PFSK-1 (cell line): ENCODE measurements at regions not wholly inside any gene's neighbourhood (a gene's known extent, or its start where the extent isn't known, plus 50 kb on each side); places are given as distances from the start of the nearest gene placed in this dataset.

Source experiments
- POLR2AphosphoS5 ChIP-seq: IDR thresholded peaks from 2 replicates; pipeline ENCODE4 v1.6.1; 2012; ENCODE audit warnings: low read depth, mild to moderate bottlenecking, control low read depth, low read length, moderate library complexity
- SIN3A ChIP-seq: IDR thresholded peaks from 2 replicates; pipeline ENCODE4 v1.6.1; 2012; ENCODE audit warnings: mild to moderate bottlenecking, low read length, moderate library complexity, borderline replicate concordance; ENCODE audit not compliant: insufficient read depth

DNA sequence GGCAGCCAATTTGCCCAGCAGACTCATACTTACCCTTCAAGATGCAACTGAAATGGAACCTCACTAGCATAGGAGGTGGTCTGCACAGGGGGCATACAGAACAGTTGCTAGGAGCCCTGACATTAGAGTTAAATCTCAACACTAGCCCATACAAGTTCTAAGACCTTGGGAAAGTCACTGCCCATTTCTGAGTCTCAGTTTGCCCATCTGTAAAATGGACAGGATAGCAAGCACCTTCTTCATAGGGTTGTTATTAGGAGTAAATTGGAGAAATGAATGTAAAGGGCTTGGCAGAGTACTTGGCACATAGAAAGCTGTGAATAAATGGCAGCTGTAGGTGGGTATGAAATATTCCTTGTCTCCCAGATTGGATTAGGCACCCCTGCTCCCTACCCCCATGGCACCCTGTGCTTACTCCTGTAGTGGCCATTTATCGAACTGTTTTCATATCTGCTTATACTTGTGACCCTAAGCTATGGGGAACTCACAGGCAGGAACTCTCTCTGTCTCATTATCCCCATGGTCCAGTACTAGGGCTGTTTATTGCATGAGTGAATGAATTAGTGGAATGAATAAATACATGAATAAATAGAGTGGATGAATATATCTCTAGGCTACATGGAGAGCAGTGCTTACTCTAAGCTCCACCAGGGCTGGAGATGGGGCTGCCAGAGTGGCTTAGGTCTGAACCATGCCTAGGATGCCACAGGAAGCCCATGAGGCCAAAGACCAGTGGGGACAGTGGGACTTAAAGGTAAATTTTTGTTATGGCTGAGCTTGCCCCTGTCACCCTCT, 152.6 kb downstream of the PLPP3 start:
- TF ChIP-seq POLR2AphosphoS5 (no peak), SIN3A (no peak)
